WTC11 (cell line): ENCODE measurements at regions not wholly inside any gene's neighbourhood (a gene's known extent, or its start where the extent isn't known, plus 50 kb on each side); places are given as distances from the start of the nearest gene placed in this dataset.
"Not testable (repeated sequence)": the region's sequence is repeated elsewhere in the genome, so short reads cannot be mapped to it uniquely, and the experiment has no call there.

Experiments
- ATF2 ChIP-seq: sonication (generic); formaldehyde crosslinking; IDR thresholded peaks from 2 replicates; pipeline ENCODE4 v1.8.1; 2022; ENCODE audit warnings: low read depth, missing genetic modification reagents, borderline replicate concordance
- CTCF ChIP-seq: fragments of 200-600 bp; IDR thresholded peaks from 2 replicates; pipeline ENCODE4 v1.8.0; 2022; ENCODE audit warnings: antibody characterized with exemption
- ETV6 ChIP-seq: sonication (generic); formaldehyde crosslinking; IDR thresholded peaks from 2 replicates; pipeline ENCODE4 v1.8.1; 2022; ENCODE audit warnings: mild to moderate bottlenecking, missing genetic modification reagents
- FOXP1 ChIP-seq: sonication (generic); formaldehyde crosslinking; IDR thresholded peaks from 2 replicates; pipeline ENCODE4 v1.8.0; 2022; ENCODE audit warnings: missing genetic modification reagents, mild to moderate bottlenecking, moderate library complexity, borderline replicate concordance
- JAZF1 ChIP-seq: fragments of 250-450 bp; sonication (Bioruptor Pico); IDR thresholded peaks from 2 replicates; pipeline ENCODE4 v1.9.0; 2021; ENCODE audit warnings: moderate library complexity, mild to moderate bottlenecking, inconsistent platforms
- JUN ChIP-seq: sonication (generic); formaldehyde crosslinking; IDR thresholded peaks from 2 replicates; pipeline ENCODE4 v1.8.0; 2023; ENCODE audit warnings: mild to moderate bottlenecking, missing genetic modification reagents
- MAX ChIP-seq: sonication (generic); formaldehyde crosslinking; IDR thresholded peaks from 2 replicates; pipeline ENCODE4 v1.8.0; 2022; ENCODE audit warnings: mild to moderate bottlenecking, missing genetic modification reagents
- MLX ChIP-seq: sonication (generic); formaldehyde crosslinking; IDR thresholded peaks from 2 replicates; pipeline ENCODE4 v1.8.1; 2023; ENCODE audit warnings: mild to moderate bottlenecking, missing genetic modification reagents, moderate library complexity
- SMAD3 ChIP-seq: sonication (generic); formaldehyde crosslinking; IDR thresholded peaks from 2 replicates; pipeline ENCODE4 v1.8.0; 2022; ENCODE audit warnings: missing genetic modification reagents, mild to moderate bottlenecking, borderline replicate concordance
- ZBTB21 ChIP-seq: sonication (generic); formaldehyde crosslinking; IDR thresholded peaks from 2 replicates; pipeline ENCODE4 v1.8.1; 2023; ENCODE audit warnings: mild to moderate bottlenecking, missing genetic modification reagents, borderline replicate concordance

- not testable (repeated sequence) for TF ChIP-seq CTCF; FOXP1; ATF2 (CRISPR knock-in tag); ETV6 (CRISPR knock-in tag); JUN; MAX (CRISPR knock-in tag); SMAD3; ZBTB21 (CRISPR knock-in tag); JAZF1 (CRISPR knock-in tag); MLX (CRISPR knock-in tag)
Measured at GRCh38 chr2:90237923-90238361, 1546.5 kb downstream of the RPIA start.
